ENCODE measurements at regions not wholly inside any gene's neighbourhood (a gene's known extent, or its start where the extent isn't known, plus 50 kb on each side); places are given as distances from the start of the nearest gene placed in this dataset.

DNA sequence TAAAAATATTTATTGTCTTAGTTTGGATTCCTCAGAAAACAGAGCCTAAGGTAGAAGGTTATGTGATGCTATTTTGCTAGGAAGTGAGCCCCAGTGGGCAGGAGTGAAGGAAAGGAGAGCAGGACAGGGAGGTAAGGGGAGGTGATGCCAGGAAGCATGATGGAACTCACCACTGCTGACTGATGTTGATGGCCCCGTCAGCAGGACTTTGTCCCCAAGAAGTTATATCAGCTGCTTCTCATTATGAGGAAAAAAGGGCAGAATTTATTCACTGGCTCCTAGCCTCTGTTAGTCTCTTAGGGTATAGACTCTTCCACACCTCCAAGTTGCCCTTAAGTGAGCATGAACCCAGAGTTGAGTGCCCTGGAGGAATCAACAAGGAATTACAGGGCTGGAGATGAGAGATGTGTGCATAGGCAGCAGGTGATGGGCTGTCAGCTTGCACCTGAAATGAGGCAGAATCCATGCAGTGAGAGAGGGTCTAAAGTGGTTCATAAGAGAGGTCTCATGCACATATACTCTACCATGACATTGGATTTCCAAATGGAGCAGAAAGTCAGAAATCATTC, 120.6 kb upstream of the NIPBL start:
- TF ChIP-seq POLR2A (IDR thresholded peaks at IDR 0.05): no peak
- TF ChIP-seq, protein P1, sequence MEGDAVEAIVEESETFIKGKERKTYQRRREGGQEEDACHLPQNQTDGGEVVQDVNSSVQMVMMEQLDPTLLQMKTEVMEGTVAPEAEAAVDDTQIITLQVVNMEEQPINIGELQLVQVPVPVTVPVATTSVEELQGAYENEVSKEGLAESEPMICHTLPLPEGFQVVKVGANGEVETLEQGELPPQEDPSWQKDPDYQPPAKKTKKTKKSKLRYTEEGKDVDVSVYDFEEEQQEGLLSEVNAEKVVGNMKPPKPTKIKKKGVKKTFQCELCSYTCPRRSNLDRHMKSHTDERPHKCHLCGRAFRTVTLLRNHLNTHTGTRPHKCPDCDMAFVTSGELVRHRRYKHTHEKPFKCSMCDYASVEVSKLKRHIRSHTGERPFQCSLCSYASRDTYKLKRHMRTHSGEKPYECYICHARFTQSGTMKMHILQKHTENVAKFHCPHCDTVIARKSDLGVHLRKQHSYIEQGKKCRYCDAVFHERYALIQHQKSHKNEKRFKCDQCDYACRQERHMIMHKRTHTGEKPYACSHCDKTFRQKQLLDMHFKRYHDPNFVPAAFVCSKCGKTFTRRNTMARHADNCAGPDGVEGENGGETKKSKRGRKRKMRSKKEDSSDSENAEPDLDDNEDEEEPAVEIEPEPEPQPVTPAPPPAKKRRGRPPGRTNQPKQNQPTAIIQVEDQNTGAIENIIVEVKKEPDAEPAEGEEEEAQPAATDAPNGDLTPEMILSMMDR (IDR thresholded peaks at IDR 0.05): no peak
- no peak for TF ChIP-seq POLR2AphosphoS5 (IDR thresholded peaks at IDR 0.05)

All from breast epithelium (tissue), 3 donors.